ENCODE measurements at regions not wholly inside any gene's neighbourhood (a gene's known extent, or its start where the extent isn't known, plus 50 kb on each side); places are given as distances from the start of the nearest gene placed in this dataset.
"Not testable (repeated sequence)": the region's sequence is repeated elsewhere in the genome, so short reads cannot be mapped to it uniquely, and the experiment has no call there.

- intact Hi-C loops (cut with DNase I) = no loop called here
- no peaks in the 10 kb centered on the region for H3K27me3 ChIP-seq
- no peak for TF ChIP-seq CTCF (IDR thresholded peaks at IDR 0.05)
- peaks cover 3% of the 10 kb centered on the region for H3K4me1 ChIP-seq
- no peak for DNase-seq
- no peak overlapping the region for H3K9ac ChIP-seq (ENCODE audit: low read depth in 2 of 2, low read length in 2 of 2)
- H3K27ac ChIP-seq = no peak overlapping the region
- H3K4me3 ChIP-seq = no peak overlapping the region
- H3K36me3 ChIP-seq = no peaks in the 10 kb centered on the region
- H3K9me3 ChIP-seq = no peaks in the 10 kb centered on the region
Observed at GRCh38 chr7:101728128-101728527, 89.3 kb upstream of the CUX1 start.

- H3K9ac ChIP-seq (ENCODE audit: low read depth in 2 of 2, low read length in 2 of 2); H3K36me3 ChIP-seq; H3K4me1 ChIP-seq; H3K9me3 ChIP-seq; H3K27me3 ChIP-seq; intact Hi-C loops (cut with DNase I); H3K4me3 ChIP-seq: not testable (repeated sequence)
- DNase-seq = peak; percentile 52
- H3K27ac ChIP-seq = peak overlapping the region; percentile 61
Observed at GRCh38 chr7:101728873-101729240, 88.6 kb upstream of the CUX1 start.

GRCh38 chr7:101729241-101729883 lies 88.1 kb upstream of the CUX1 start:
- TF ChIP-seq CTCF (IDR thresholded peaks at IDR 0.05) = no peak
- intact Hi-C loops (cut with DNase I) = no loop called here
- peak; percentile 90 for DNase-seq
- H3K9ac ChIP-seq (ENCODE audit: low read depth in 2 of 2, low read length in 2 of 2) = peak overlapping the region in 1 of 2 donors; percentile 14
- H3K9me3 ChIP-seq = no peaks in the 10 kb centered on the region
- no peak overlapping the region for H3K4me3 ChIP-seq
- peaks cover 9% of the 10 kb centered on the region for H3K4me1 ChIP-seq
- no peaks in the 10 kb centered on the region for H3K36me3 ChIP-seq
- peak overlapping the region; percentile 61 for H3K27ac ChIP-seq
- H3K27me3 ChIP-seq = no peaks in the 10 kb centered on the region

GRCh38 chr7:101731502-101732084 lies 85.8 kb upstream of the CUX1 start:
- H3K9me3 ChIP-seq = no peaks in the 10 kb centered on the region
- DNase-seq = no peak
- H3K9ac ChIP-seq (ENCODE audit: low read depth in 2 of 2, low read length in 2 of 2) = no peak overlapping the region
- no peak overlapping the region for H3K27ac ChIP-seq
- peaks cover 9% of the 10 kb centered on the region for H3K4me1 ChIP-seq
- intact Hi-C loops (cut with DNase I) = no loop called here
- no peak for TF ChIP-seq CTCF (IDR thresholded peaks at IDR 0.05)
- H3K27me3 ChIP-seq = no peaks in the 10 kb centered on the region
- H3K36me3 ChIP-seq = no peaks in the 10 kb centered on the region
- no peak overlapping the region for H3K4me3 ChIP-seq

- Histone ChIP-seq H3K27ac (peak overlapping the region; percentile 18), H3K27me3 (no peaks in the 10 kb centered on the region), H3K9me3 (no peaks in the 10 kb centered on the region), H3K4me3 (no peak overlapping the region), H3K4me1 (peaks cover 9% of the 10 kb centered on the region), H3K9ac (ENCODE audit: low read depth in 2 of 2, low read length in 2 of 2) (peak overlapping the region; percentile 43 to 51), H3K36me3 (no peaks in the 10 kb centered on the region)
- peak; percentile 52 for DNase-seq
- intact Hi-C loops (cut with DNase I) = no loop called here
- no peak for TF ChIP-seq CTCF (IDR thresholded peaks at IDR 0.05)
Observed at GRCh38 chr7:101733713-101734475, 83.5 kb upstream of the CUX1 start.

- H3K27ac ChIP-seq = no peak overlapping the region
- no peaks in the 10 kb centered on the region for H3K36me3 ChIP-seq
- intact Hi-C loops (cut with DNase I) = no loop called here
- H3K9me3 ChIP-seq = no peaks in the 10 kb centered on the region
- H3K9ac ChIP-seq (ENCODE audit: low read depth in 2 of 2, low read length in 2 of 2) = no peak overlapping the region
- no peak for DNase-seq
- no peaks in the 10 kb centered on the region for H3K27me3 ChIP-seq
- TF ChIP-seq CTCF (IDR thresholded peaks at IDR 0.05) = no peak
- H3K4me1 ChIP-seq = peaks cover 6% of the 10 kb centered on the region
- no peak overlapping the region for H3K4me3 ChIP-seq
Observed at GRCh38 chr7:101736084-101736483, 81.3 kb upstream of the CUX1 start.
